Stimulated activated CD4-positive, alpha-beta T cell treated with anti-CD3 and anti-CD28 coated beads, Interleukin-15, amount 100 ng/mL, for 48 hours (primary cell): ENCODE measurements at regions not wholly inside any gene's neighbourhood (a gene's known extent, or its start where the extent isn't known, plus 50 kb on each side); places are given as distances from the start of the nearest gene placed in this dataset.

Experiments used
- DNase-seq, 2 donors: peaks; one replicate each; pipeline ENCODE4 v3.0.0-alpha.2; 2020; ENCODE audit warnings: low read depth in 2 of 2

DNA sequence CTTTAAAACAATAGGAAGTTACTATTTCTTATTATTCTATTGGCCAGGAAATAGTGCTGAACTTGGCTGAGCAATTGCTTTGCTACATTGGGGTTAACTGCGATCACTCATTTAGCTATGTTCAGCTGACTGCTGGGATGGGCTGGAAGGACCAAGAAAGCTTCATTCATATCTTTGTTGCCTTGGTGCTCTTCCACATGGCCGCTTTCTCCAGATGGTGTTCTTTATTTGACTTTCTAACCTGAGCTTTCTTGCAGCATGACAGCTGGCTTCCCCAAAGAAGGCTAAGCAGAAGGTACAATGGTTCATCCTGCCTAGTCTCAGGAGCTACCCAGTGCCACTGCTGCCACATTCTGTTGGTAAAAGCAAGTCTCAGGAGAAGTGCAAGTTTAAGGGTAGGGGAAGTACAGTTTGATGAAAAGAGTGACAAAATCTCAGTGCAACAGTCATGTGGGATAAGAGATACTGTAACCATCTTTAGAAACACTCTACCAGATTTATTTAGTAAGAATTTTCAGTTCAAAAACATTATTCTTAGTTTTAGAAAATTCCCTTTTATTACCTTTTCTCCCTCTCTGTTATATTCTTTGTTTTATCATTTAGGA lies 180.6 kb upstream of the RBMS1 start:
- DNase-seq, result no peak

DNA sequence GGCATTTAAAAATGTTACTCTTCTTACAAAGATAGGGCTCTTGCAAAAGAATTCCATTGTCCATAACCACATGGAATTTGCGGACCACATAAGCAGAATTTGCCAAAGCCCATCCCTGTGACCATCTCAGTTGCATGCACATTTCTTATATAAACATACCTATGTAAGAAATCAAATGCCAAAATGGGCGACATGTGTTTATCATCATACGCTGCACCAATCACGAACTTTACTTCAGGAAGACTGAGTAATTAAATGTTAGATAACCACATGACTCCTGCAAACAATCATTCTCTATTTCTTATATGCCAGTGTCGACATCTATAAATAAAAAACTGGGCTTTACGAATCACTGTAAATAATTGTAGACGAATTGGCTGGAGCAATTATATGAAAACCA lies 186.1 kb upstream of the RBMS1 start:
- no peak for DNase-seq

DNA sequence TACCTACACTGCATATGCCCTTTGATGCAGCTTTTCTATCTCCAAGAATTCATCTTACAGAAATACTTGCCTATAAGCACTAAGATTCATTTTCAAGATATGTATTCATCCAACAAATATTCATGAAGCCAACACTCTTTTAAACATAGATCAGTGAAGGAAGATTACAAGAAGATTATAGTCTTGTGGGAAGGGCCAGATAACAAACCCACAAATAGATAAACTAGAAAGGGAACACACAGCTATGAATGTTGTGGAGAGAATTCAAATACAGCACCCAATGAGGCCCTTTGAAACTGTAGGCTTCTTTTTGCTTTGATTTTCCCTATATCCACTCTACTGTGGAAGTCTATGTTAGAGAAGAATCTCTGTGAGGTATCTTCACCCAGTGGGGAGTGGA lies 186.7 kb upstream of the RBMS1 start:
- no peak for DNase-seq

DNA sequence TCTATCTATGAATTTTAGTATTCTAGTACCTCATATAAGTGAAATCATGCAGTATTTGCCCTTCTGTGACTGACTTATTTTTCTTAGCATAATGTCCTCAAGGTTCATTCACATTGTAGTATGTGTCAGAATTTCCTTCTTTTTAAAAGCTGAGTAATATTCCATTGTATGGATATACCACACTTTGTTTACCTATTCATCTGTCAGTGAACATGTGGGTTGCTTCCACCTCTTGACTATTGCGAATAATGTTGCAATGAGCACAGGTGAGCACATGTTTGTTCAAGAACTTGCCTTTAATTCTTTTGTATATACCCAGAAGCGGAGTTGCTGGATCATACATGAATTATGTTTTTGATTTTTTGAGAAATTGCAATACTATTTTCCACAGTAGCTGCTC lies 187.4 kb upstream of the RBMS1 start:
- DNase-seq, result no peak

DNA sequence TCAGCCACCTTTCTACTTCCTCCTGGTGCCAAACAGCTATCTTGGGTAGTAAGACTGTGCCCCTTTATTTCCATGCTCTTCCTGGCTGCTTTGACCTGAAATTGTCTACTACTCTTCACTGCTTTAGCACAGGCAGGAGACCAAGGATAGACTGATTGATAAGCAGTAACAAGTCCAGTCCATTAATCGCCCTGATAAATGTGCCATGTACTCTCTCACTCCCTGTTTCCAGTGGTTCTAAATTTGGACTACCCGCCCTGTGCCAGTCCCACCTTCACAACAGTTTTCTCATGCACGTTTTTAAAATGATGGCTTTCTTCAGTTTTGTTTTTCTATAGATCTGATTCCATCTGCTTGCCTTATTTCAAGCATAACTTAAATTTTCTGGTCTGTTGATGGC lies 189.6 kb upstream of the RBMS1 start:
- DNase-seq, result no peak

DNA sequence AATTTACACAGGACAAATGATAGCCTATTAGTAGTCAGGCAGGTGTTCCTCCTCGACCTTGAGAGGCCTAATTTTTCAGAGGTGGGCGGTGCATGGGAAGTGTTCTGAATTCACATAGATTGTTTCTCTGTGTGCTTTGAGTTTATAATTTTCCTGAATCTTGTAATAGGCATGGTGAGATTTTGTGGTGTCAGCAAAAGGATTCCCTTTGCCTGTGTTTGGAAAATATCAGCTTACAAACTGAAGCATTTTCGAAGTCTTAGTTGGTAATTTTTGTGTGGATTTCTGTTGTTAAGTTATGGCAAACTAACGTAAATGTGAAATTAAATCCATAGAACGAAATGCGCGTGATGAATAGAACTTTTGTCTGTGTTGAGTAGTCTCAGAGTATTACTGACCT lies 194.0 kb upstream of the RBMS1 start:
- DNase-seq, result no peak

DNA sequence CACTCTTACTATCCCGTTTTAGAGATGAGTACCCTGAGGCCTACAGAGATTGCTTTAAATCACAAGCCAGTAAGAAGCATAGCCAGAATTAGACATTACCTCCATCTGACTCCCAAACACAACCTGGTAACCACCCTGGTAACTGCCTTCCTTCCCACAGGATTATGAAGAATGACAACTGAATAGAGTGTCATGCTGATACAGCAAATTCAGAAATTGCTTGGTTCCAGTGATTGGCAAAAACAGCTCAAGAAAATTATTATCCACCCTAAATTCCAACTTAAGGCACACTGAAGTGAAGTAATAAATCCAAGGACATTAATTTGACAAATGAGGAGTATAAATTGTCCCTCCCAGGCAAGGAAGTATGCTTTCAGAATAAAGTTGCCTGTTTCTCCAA lies 195.8 kb upstream of the RBMS1 start:
- DNase-seq, result no peak

DNA sequence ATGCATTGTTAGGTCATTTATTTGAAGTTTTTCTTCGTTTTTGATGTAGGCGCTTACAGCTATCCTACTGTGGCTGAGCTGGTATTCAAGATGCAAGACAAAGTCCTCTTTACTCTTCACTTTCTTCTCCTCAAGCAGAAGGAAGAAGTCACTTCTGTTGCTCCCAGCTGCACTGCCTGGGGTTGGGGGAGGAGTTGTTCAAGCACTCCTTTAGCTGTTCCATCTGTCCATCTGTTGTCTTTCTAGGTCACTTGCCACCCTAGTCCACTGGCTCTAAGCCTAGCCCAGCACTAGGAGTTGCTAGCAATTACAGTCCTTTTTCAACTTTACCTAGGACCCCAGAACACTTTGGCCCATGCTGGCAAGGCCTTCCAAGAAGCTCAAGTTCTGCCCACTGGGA lies 200.6 kb upstream of the RBMS1 start:
- DNase-seq, result no peak

DNA sequence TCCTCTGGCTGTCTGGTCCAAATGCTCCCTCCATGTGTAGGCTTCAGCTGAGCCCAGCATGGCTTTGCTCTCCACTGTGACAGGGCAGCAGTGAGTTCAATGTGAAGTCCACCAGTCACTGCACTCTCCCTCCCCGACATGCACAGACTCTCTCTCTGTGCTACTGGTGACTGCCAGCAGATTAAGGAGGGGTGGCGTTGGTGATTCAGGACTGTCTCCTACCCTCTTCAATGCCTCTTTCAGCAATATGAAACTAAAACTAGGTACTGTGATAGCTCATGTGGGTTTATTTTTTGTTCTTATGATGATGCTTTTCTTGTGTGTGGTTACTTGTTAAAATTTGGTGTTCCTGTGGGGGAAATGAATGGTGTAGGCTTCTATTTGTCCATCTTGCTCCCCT lies 201.0 kb upstream of the RBMS1 start:
- peak; percentile 18 to 33 for DNase-seq

DNA sequence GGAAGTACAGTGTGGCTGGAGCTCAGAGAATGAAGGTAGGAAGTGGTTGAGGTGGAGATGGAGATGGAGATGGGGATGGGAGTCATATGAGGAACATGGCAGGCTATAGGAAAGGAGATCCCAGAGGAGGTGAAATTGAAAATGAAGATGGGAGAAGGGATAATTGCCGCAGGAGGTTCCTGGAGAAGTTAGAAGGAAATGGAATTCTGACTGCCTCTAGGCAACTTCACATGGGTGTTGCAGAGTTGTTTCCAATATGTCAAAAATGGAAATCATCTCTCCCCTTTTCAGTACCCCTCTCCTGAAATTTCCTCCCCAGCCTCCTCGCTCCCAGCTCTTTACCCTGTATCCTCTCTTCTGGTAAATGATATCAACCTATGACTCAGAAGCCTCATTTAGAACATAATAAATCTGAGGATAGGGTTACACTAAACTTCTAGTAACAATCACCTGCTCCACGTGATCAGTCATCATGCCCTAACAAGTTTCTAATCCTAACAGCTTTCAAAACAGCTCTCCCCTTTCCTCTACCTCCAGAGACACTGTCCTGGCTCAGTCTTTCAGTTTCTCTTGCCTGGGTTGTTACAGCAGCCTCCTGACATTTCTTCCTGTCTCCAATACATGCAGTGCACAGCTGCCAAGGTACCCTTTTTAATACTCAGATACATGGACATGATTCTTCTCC lies 201.9 kb upstream of the RBMS1 start:
- DNase-seq, result no peak

DNA sequence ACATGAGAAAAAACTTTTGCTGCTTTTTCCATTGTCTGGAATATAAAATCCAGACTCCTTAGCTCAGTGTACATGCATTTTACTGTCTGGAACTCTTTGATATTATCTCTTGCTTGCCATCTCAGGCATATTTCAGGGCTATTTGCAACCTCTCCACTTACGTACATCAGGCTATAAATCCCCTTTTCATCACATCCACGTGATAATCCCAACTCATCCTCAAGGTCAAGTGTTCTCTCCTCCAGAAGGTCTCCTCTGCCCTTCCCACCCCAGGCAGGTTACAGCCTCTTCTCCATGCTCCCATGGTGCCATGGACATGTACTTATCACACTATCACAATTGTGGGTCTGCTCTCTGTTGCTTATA lies 202.5 kb upstream of the RBMS1 start:
- DNase-seq, result no peak

DNA sequence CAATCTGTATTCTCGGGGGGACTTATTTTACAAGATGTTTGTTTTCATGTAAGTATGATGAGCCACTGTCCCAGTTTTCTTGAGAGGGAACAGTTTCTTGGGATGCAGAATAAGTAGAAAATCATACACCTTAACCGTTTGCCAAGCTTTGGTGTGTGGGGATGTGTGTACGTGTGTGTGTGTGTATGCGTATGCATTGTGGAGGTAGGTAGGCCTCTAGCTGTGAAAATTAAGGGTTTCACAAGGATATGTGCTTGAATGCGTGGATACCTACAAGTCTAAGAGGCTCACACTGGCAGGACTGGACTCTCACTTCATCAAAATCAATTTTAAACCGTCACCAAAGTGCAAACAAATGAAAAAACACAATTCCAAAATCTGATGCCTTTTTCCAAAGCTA lies 204.2 kb upstream of the RBMS1 start:
- no peak for DNase-seq

DNA sequence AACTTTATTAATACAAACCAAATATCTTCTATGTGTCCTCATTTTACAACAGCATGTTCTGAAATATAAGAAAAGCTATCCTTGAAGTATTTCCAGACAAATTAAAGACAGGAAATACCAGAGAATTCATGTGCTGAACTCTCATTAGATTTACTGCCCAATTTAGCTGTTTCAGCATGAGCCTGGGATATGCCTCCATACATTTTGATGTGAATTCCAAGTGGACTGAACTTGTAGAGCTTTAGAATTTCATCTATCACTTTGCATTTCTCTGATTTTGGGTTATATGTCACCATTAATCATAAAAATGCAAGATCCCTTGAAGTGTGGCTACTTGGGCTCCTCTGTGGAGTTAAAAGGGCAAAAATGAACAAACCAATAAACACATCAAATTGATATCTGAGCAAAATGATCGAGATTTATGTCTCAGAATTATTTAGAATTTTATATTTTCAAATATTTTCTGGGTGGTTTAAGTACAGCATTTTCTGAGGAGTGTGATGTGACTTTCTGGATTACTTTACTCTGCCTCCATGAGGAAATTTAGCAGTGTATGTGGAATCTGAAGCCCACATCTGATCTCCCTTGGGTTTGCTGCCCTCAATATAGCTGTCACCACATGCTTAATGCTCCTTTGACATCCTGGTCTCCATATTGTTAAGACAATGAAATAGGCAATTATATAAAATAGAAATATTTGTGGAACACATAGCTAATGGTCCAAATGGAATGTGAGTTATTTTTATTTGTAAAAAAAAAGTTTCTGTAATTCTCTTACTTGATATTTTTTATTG lies 206.6 kb upstream of the RBMS1 start:
- no peak for DNase-seq

DNA sequence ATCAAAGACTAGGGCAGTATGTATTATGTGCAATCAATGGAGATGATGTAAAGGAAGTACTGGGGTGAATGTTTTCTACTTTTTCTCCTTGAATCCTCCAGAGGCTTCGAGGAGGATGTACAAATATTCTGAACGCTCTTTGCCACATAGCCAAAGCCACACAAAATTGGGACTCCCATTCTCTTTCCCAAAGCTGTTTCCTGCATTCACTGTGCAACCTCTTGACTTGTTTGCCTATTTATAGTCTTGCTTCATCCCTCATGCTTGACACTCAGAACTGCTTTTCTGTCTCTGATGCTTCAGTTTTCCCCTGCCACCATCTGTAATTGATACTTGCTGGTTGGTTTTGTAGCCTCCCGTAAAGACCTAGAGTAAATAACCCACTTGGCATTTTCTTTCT lies 208.2 kb upstream of the RBMS1 start:
- no peak for DNase-seq

DNA sequence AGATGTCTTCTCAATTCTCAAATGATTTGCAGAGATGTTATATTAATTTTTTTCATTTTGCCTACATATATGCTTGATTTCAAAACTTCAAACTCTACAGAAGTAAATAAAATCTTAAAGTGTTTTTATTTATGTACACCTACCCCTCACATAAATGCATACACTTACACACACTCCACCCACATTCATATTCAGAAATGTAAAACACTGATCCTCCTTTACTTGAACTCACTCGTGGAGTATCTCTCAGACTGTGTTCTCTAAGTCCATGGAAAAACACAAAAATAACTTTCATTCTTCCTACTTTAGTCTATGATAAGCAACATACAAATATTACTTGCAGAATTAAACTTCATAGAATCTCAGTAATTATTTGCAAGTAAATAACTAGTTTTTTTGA lies 209.1 kb upstream of the RBMS1 start:
- DNase-seq, result no peak

DNA sequence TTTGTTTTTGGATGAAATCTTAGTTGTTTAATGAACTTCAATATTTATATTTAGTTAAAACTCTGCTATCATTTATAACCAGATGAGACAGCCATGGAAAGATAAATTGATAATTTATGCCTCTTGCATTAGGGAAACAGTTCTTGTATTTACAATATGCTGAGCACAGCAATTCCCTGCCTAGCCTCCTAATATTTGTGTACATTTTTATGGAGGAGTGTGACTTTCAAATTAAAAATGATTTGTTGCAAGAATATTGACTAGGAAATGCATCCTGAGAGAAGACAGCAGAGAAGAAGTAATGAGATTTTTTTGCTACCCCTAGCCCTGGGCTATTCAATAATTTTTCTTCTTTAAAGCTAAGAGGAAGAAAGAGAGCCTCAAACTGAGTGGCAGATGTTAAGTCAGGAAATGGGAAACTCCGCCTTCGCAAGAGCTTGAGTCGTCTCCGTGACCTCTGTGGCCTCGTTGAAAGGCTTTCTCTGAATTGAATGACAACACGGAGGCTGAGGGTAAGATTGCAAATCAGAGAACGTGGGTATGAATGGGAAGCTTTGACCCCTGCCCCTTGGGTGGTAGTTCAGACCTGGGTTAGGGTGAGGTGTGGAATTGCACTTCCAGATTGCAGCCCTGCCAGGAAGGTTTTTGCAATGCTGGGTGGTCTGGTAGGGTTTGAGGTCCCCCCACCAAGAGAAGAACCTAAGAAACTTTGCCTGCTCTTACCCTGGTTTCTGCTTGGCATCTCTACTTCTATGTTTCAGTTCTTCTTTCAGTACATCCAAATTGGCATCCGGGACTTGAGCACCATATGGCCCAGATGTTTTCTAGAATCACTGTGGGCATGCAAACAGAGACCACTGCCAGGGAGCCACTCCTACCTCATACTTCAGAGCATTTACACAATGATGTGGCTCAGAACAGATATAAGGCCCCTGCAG lies 210.3 kb upstream of the RBMS1 start:
- peak in 1 of 2 donors; percentile 12 for DNase-seq

DNA sequence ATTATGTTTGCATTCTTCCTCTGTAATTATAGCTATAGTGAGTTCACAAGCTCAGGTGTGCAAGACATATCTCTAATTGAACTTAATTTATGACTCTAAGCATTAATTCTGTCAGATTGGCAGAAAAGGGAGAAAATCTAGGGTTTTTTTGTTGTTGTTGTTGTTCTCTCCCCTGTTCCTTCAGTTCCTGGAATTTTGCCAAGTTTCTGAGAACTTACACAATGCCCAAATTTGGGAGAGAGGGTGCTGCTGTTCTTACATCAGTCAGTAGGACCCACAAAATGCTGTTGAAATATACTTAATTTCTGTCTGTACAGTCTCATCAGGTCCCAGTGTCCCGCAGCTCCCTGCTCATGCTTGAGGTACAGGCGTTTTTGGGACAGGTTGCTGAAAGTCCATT lies 221.8 kb upstream of the RBMS1 start:
- no peak for DNase-seq

DNA sequence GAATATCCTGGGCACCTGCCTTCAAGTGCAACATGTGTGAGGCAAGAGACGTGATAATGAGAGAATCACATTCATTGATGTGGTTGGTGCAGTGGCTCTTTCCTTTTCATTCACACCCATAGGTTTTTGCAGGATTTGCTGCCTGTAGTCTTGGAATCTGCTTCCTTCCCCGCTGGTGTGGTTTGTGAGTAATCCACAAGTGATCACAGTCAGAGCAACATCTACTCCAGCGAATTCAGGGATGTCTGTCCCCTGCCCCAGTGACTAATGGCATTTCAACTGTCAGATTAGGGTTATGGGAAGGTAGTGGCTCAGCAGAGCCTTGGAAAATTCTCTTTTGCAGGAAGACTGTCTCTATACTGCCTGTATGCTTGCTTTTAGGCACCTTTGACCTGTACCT lies 225.5 kb upstream of the RBMS1 start:
- DNase-seq, result no peak

DNA sequence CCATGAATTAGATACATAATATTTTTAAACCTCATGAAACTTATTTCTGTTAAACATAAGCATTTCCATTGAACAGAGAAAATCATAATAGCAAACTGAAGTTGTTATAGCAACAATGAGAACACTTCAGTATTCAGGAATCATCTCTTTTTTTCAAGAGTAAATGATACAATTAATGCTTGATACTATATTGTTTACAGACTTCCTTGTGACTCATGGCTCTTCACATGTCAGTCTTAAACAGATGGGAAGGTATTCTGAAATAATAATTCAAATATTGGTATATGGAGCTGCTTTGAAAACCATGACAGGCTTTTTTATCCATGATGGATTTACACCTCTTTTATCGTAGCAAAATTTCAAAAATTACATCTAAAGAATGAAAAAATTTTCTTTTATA lies 226.5 kb upstream of the RBMS1 start:
- no peak for DNase-seq

DNA sequence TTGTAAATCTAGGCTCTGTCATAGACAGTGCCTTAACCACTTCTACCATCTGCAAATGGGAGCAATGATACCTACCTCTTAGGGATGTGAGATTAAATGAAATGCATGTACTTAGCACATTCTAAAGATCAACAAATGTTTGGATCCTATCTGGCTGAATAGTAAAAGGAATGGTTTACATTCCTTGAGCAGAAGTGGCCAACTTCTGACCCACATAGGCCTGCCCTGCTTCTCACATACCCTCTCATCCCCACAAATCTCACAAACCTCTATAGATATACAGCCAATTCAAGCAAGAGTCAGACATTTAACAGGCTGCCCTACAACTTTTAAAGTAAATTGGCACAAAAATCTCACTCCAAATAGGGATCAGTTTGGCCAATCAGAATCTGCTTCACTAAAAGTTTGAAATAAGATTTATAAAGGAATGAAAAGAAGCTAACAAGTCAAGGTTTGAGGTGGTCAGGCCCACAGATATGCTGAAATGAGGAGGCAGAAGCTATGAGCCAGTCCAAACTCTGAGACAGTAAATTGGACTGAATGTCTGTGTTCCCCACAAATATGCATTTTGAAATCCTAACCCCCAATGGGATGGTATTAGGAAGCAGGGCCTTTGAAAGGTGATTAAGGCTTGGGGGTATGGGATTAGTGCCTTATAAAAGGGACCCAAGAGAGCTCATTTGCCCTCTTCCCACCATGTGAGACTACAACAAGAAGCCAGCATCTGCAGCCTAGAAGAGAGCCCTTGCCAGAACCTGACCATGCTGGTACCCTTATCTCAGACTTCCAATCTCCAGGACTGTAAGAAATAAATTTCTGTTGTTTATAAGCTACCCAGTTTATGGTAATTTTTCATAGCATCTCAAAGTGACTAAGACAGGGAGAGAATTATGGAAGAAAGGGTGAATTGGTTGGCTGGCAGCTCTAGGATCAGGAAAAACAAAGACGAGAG lies 227.8 kb upstream of the RBMS1 start:
- DNase-seq, result no peak

DNA sequence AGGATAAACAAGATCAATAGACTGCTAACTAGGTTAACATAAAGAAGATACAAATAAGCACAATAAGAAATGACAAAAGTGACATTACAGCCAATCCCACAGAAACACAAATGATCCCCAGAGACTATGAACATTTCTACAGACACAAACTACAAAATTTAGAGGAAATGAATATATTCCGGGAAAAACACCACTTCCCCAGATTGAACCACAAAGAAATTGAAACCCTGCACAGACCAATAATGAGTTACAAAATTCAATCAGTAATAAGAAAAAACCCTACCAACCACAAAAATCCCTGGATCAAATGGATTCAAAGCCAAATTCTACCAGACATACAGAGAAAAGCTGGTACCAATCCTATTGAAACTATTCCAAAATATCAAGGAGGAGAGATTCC lies 232.4 kb upstream of the RBMS1 start:
- DNase-seq, result no peak
